Ishikawa (cell line): ENCODE measurements at regions not wholly inside any gene's neighbourhood (a gene's known extent, or its start where the extent isn't known, plus 50 kb on each side); places are given as distances from the start of the nearest gene placed in this dataset.

ENCODE experiments used
- CEBPB ChIP-seq: IDR thresholded peaks from 2 replicates; pipeline ENCODE4 v1.6.1; 2012
- CREB1 ChIP-seq: IDR thresholded peaks from 2 replicates; pipeline ENCODE4 v1.6.1; 2012; ENCODE audit warnings: low read depth
- EGR1 ChIP-seq: IDR thresholded peaks from 2 replicates; pipeline ENCODE4 v1.6.1; 2012
- EP300 ChIP-seq: IDR thresholded peaks from 2 replicates; pipeline ENCODE4 v1.6.1; 2012; ENCODE audit warnings: borderline replicate concordance
- FOXM1 ChIP-seq: IDR thresholded peaks from 2 replicates; pipeline ENCODE4 v1.6.1; 2012; ENCODE audit warnings: low read depth, borderline replicate concordance
- MAX ChIP-seq: IDR thresholded peaks from 2 replicates; pipeline ENCODE4 v1.6.1; 2012
- NFIC ChIP-seq: IDR thresholded peaks from 2 replicates; pipeline ENCODE4 v1.6.1; 2012
- RAD21 ChIP-seq: IDR thresholded peaks from 2 replicates; pipeline ENCODE4 v1.6.1; 2012; ENCODE audit warnings: low read depth
- REST ChIP-seq: IDR thresholded peaks from 2 replicates; pipeline ENCODE4 v1.6.1; 2012; ENCODE audit warnings: low read depth, mild to moderate bottlenecking
- TCF12 ChIP-seq: IDR thresholded peaks from 2 replicates; pipeline ENCODE4 v1.6.1; 2012; ENCODE audit warnings: low read depth
- TEAD4 ChIP-seq: IDR thresholded peaks from 2 replicates; pipeline ENCODE4 v1.6.1; 2012
- USF1 ChIP-seq: IDR thresholded peaks from 2 replicates; pipeline ENCODE4 v1.6.1; 2012
- YY1 ChIP-seq: IDR thresholded peaks from 2 replicates; pipeline ENCODE4 v1.6.1; 2012; ENCODE audit warnings: low read depth
- ZBTB7A ChIP-seq: IDR thresholded peaks from 2 replicates; pipeline ENCODE4 v1.6.1; 2012; ENCODE audit warnings: low read depth

GRCh38 chr4:38354872-38355271 lies 309.1 kb upstream of the KLF3 start:
- no peak for TF ChIP-seq TCF12
- TF ChIP-seq FOXM1, result no peak
- TF ChIP-seq RAD21, result no peak
- TF ChIP-seq EP300, result no peak
- TF ChIP-seq ZBTB7A, result no peak
- no peak for TF ChIP-seq YY1
- TF ChIP-seq REST, result no peak
- TF ChIP-seq USF1, result no peak
- no peak for TF ChIP-seq TEAD4
- TF ChIP-seq EGR1, result no peak
- TF ChIP-seq CREB1, result no peak
- no peak for TF ChIP-seq MAX
- TF ChIP-seq CEBPB, result no peak
- no peak for TF ChIP-seq NFIC
